GM21423 (cell line): ENCODE measurements at regions not wholly inside any gene's neighbourhood (a gene's known extent, or its start where the extent isn't known, plus 50 kb on each side); places are given as distances from the start of the nearest gene placed in this dataset.

Source experiments
- ATAC-seq: cut with Tn5 transposase; IDR thresholded peaks from one replicate; pipeline ENCODE4 v1.9.1; 2021; ENCODE audit warnings: mild to moderate bottlenecking, moderate library complexity; ENCODE audit not compliant: unreplicated experiment

- no peak for ATAC-seq
Measured at GRCh38 chr13:71090990-71091389, 776.0 kb downstream of the DACH1 start.

- ATAC-seq, result no peak
Measured at GRCh38 chr13:71089056-71089455, 777.9 kb downstream of the DACH1 start.

- ATAC-seq, result no peak
Measured at GRCh38 chr13:71087432-71087831, 779.6 kb downstream of the DACH1 start.

GRCh38 chr13:71087006-71087405 is 780.0 kb downstream of the DACH1 start:
- ATAC-seq, result no peak

- no peak for ATAC-seq
Measured at GRCh38 chr13:71082631-71083030, 784.4 kb downstream of the DACH1 start.

- no peak for ATAC-seq
Measured at GRCh38 chr13:71079638-71080037, 787.4 kb downstream of the DACH1 start.

GRCh38 chr13:71068041-71068440 is 799.0 kb downstream of the DACH1 start:
- no peak for ATAC-seq

- ATAC-seq, result no peak
Measured at GRCh38 chr13:71067165-71067815, 799.7 kb downstream of the DACH1 start.

- no peak for ATAC-seq
Measured at GRCh38 chr13:71056581-71056980, 810.4 kb downstream of the DACH1 start.

GRCh38 chr13:71055644-71056043 is 811.4 kb downstream of the DACH1 start:
- no peak for ATAC-seq

GRCh38 chr13:71055047-71055446 is 812.0 kb downstream of the DACH1 start:
- no peak for ATAC-seq

GRCh38 chr13:71054358-71054757 is 812.6 kb downstream of the DACH1 start:
- peak; percentile 83 for ATAC-seq

GRCh38 chr13:71051573-71051972 is 815.4 kb downstream of the DACH1 start:
- no peak for ATAC-seq

GRCh38 chr13:71046360-71047079 is 820.5 kb downstream of the DACH1 start:
- ATAC-seq, result no peak

- ATAC-seq, result no peak
Measured at GRCh38 chr13:71045101-71045500, 821.9 kb downstream of the DACH1 start.

GRCh38 chr13:71039440-71039839 is 827.6 kb downstream of the DACH1 start:
- ATAC-seq, result no peak

- ATAC-seq, result no peak
Measured at GRCh38 chr13:71034018-71034417, 833.0 kb downstream of the DACH1 start.

GRCh38 chr13:71033026-71033425 is 834.0 kb downstream of the DACH1 start:
- ATAC-seq, result no peak

GRCh38 chr13:71030784-71031183 is 836.2 kb downstream of the DACH1 start:
- no peak for ATAC-seq

- ATAC-seq, result no peak
Measured at GRCh38 chr13:71028884-71029283, 838.1 kb downstream of the DACH1 start.

GRCh38 chr13:71021825-71022422 is 845.1 kb downstream of the DACH1 start:
- no peak for ATAC-seq

- no peak for ATAC-seq
Measured at GRCh38 chr13:71018995-71019394, 848.0 kb downstream of the DACH1 start.
